ENCODE measurements at regions not wholly inside any gene's neighbourhood (a gene's known extent, or its start where the extent isn't known, plus 50 kb on each side); places are given as distances from the start of the nearest gene placed in this dataset.
"Not testable (repeated sequence)": the region's sequence is repeated elsewhere in the genome, so short reads cannot be mapped to it uniquely, and the experiment has no call there.

DNA sequence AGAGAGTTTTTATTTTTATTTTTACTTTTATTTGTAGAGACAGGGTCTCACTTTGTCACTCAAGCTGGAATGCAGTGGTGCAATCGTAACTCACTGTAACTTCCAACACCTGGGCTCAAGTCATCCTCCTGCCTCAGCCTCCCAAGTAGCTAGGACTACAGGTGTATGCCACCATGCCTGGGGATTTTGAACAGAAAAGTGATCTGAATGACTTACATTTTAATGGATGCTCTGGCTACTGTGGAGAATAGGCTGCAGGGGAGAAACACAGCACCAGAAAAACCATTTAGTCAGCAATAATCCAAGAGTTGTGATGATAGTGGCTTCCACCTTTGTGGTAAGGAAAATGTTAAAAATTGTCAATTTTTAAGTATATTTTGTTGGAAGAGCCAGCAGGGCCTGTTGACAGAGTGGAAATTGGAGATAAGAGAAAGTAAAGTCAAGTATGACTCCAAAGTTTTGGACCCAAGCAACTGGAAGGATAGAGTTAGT is 106.0 kb upstream of the LOC128125822 start:
- H3K4me1 ChIP-seq (ENCODE audit: insufficient read depth, low read length, poor library complexity, severe bottlenecking), result no peaks in the 10 kb centered on the region
- H3K36me3 ChIP-seq (ENCODE audit: insufficient read depth, low read length), result no peaks in the 10 kb centered on the region
- intact Hi-C loops (cut with micrococcal nuclease; ENCODE audit: unreplicated experiment), result no loop called here
- H4K20me1 ChIP-seq (ENCODE audit: insufficient read depth, low read length), result no peaks in the 10 kb centered on the region
- no TSS peak for BruUV-seq (replicated peaks)
- TF ChIP-seq, protein P1, sequence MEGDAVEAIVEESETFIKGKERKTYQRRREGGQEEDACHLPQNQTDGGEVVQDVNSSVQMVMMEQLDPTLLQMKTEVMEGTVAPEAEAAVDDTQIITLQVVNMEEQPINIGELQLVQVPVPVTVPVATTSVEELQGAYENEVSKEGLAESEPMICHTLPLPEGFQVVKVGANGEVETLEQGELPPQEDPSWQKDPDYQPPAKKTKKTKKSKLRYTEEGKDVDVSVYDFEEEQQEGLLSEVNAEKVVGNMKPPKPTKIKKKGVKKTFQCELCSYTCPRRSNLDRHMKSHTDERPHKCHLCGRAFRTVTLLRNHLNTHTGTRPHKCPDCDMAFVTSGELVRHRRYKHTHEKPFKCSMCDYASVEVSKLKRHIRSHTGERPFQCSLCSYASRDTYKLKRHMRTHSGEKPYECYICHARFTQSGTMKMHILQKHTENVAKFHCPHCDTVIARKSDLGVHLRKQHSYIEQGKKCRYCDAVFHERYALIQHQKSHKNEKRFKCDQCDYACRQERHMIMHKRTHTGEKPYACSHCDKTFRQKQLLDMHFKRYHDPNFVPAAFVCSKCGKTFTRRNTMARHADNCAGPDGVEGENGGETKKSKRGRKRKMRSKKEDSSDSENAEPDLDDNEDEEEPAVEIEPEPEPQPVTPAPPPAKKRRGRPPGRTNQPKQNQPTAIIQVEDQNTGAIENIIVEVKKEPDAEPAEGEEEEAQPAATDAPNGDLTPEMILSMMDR (conservative IDR thresholded peaks at IDR 0.05; ENCODE audit: low read length), result no peak
- no peak for TF ChIP-seq EZH2phosphoT487 (IDR thresholded peaks at IDR 0.05; ENCODE audit: borderline replicate concordance, low read depth, low read length)
- H3K4me2 ChIP-seq (ENCODE audit: low read length), result no peak overlapping the region
- H3K4me3 ChIP-seq (ENCODE audit: low read depth, low read length, poor library complexity, severe bottlenecking), result no peak overlapping the region
- POLR2A ChIA-PET, result no interaction called here
- H3K79me2 ChIP-seq (ENCODE audit: insufficient read depth, low read depth, low read length), result no peaks in the 10 kb centered on the region
- no peak overlapping the region for H3K27ac ChIP-seq (ENCODE audit: low read depth, low read length, poor library complexity, severe bottlenecking)
- CTCF ChIA-PET (ENCODE audit: unreplicated experiment), result no interaction called here
- H2AFZ ChIP-seq (ENCODE audit: low read length), result no peak overlapping the region
- no peak for DNase-seq (ENCODE audit: low spot score)
- no peaks in the 10 kb centered on the region for H3K9me3 ChIP-seq (ENCODE audit: low read length)
- H3K9me2 ChIP-seq (ENCODE audit: insufficient read depth, low read length), result no peaks in the 10 kb centered on the region

DNA sequence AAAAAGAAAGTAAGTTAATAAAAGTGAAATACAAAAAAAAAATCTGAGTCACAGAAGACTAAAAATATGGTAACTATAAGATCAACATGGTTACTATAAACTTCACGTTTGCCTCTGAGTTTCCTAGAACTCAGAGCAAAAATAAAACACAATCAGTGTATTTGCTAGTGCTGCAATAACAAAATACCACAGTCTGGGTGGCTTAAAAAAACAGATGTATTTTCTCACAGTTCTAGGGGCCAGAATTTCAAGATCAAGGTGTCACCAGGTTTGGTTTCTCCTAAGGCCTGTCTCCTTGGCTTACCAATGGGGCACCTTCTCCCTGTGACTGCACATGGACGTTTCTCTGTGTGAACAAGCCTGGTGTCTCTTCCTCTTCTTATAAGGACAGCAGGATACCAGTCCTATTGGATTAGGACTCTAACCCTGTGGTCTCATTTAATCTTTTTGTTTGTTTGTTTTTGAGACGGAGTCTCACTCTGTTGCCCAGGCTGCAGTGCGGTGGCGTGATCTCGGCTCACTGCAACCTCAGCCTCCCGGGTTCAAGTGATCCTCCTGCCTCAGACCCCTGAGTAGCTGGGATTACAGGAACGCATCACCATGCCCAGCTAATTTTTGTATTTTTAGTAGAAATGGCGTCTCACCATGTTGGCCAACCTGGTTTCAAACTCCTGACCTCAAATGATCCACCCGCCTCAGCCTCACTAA is 104.9 kb upstream of the LOC128125822 start:
- no peak for DNase-seq (ENCODE audit: low spot score)
- intact Hi-C loops (cut with micrococcal nuclease; ENCODE audit: unreplicated experiment), result no loop called here
- Histone ChIP-seq H3K4me2 (ENCODE audit: low read length) (no peak overlapping the region), H3K9me3 (ENCODE audit: low read length) (no peaks in the 10 kb centered on the region), H2AFZ (ENCODE audit: low read length) (no peak overlapping the region), H3K79me2 (ENCODE audit: insufficient read depth, low read depth, low read length) (no peaks in the 10 kb centered on the region), H3K4me3 (ENCODE audit: low read depth, low read length, poor library complexity, severe bottlenecking) (no peak overlapping the region), H3K36me3 (ENCODE audit: insufficient read depth, low read length) (no peaks in the 10 kb centered on the region), H3K9me2 (ENCODE audit: insufficient read depth, low read length) (no peaks in the 10 kb centered on the region), H3K4me1 (ENCODE audit: insufficient read depth, low read length, poor library complexity, severe bottlenecking) (no peaks in the 10 kb centered on the region), H4K20me1 (ENCODE audit: insufficient read depth, low read length) (no peaks in the 10 kb centered on the region), H3K27ac (ENCODE audit: low read depth, low read length, poor library complexity, severe bottlenecking) (no peak overlapping the region)
- ChIA-PET CTCF (ENCODE audit: unreplicated experiment) (no interaction called here), POLR2A (no interaction called here)
- no peak for TF ChIP-seq EZH2phosphoT487 (IDR thresholded peaks at IDR 0.05; ENCODE audit: borderline replicate concordance, low read depth, low read length)
- TF ChIP-seq, protein P1 (conservative IDR thresholded peaks at IDR 0.05; ENCODE audit: low read length), result no peak
- no TSS peak for BruUV-seq (replicated peaks)

DNA sequence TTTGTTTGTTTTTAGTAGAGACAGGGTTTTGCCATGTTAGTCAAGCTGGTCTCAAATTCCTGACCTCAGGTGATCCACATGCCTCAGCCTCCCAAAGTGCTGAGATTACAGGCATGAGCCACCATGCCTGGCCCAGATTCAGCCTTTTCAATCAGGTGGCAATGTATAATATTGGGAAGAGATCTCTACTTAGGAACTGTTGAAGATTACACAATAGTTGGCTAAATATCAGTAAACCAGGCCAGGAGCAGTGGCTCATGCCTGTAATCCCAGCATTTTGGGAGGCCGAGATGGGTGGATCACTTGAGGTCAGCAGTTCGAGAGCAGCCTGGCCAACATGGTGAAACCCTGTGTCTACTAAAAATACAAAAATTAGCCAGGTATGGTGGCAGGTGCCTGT is 101.1 kb upstream of the LOC128125822 start:
- intact Hi-C loops (cut with micrococcal nuclease; ENCODE audit: unreplicated experiment); H3K4me3 ChIP-seq (ENCODE audit: low read depth, low read length, poor library complexity, severe bottlenecking); BruUV-seq (replicated peaks): not testable (repeated sequence)

More for the DNA sequence above, 101.1 kb upstream of the LOC128125822 start:
- CTCF ChIA-PET (ENCODE audit: unreplicated experiment); H3K9me2 ChIP-seq (ENCODE audit: insufficient read depth, low read length); DNase-seq (ENCODE audit: low spot score); H4K20me1 ChIP-seq (ENCODE audit: insufficient read depth, low read length); H3K4me1 ChIP-seq (ENCODE audit: insufficient read depth, low read length, poor library complexity, severe bottlenecking); H3K9me3 ChIP-seq (ENCODE audit: low read length); H3K36me3 ChIP-seq (ENCODE audit: insufficient read depth, low read length); H2AFZ ChIP-seq (ENCODE audit: low read length); H3K27ac ChIP-seq (ENCODE audit: low read depth, low read length, poor library complexity, severe bottlenecking); H3K79me2 ChIP-seq (ENCODE audit: insufficient read depth, low read depth, low read length); H3K4me2 ChIP-seq (ENCODE audit: low read length): not testable (repeated sequence)
- POLR2A ChIA-PET, result interaction anchor here (0.7 kb wide), 1 partner anchor 162 kb away, joined by 4 read pairs; no protein-coding TSS in a partner anchor
